ENCODE measurements at regions not wholly inside any gene's neighbourhood (a gene's known extent, or its start where the extent isn't known, plus 50 kb on each side); places are given as distances from the start of the nearest gene placed in this dataset.
A peak's percentile ranks its signal among the peaks of the same experiment; 100 is the strongest.

- no peak overlapping the region for H3K4me3 ChIP-seq (ENCODE audit: low read depth, low read length)
- DNase-seq (ENCODE audit: low read depth): no peak
- TF ChIP-seq CTCF (IDR thresholded peaks at IDR 0.05; ENCODE audit: low read depth, low read length, missing control alignments): no peak
Measured at GRCh38 chr6:148154668-148155067, 188.0 kb upstream of the SASH1 start.

GRCh38 chr6:148155293-148155692 lies 187.3 kb upstream of the SASH1 start:
- TF ChIP-seq CTCF (IDR thresholded peaks at IDR 0.05; ENCODE audit: low read depth, low read length, missing control alignments): no peak
- DNase-seq (ENCODE audit: low read depth): no peak
- no peak overlapping the region for H3K4me3 ChIP-seq (ENCODE audit: low read depth, low read length)

- no peak for DNase-seq (ENCODE audit: low read depth)
- no peak overlapping the region for H3K4me3 ChIP-seq (ENCODE audit: low read depth, low read length)
- TF ChIP-seq CTCF (IDR thresholded peaks at IDR 0.05; ENCODE audit: low read depth, low read length, missing control alignments): no peak
Measured at GRCh38 chr6:148157841-148158240, 184.8 kb upstream of the SASH1 start.

- H3K4me3 ChIP-seq (ENCODE audit: low read depth, low read length): no peak overlapping the region
- no peak for TF ChIP-seq CTCF (IDR thresholded peaks at IDR 0.05; ENCODE audit: low read depth, low read length, missing control alignments)
- no peak for DNase-seq (ENCODE audit: low read depth)
Measured at GRCh38 chr6:148164645-148165044, 178.0 kb upstream of the SASH1 start.

GRCh38 chr6:148166339-148166968 lies 176.2 kb upstream of the SASH1 start:
- no peak for DNase-seq (ENCODE audit: low read depth)

GRCh38 chr6:148169706-148170105 lies 172.9 kb upstream of the SASH1 start:
- DNase-seq (ENCODE audit: low read depth): no peak
- H3K4me3 ChIP-seq (ENCODE audit: low read depth, low read length): no peak overlapping the region
- TF ChIP-seq CTCF (IDR thresholded peaks at IDR 0.05; ENCODE audit: low read depth, low read length, missing control alignments): no peak

More at GRCh38 chr6:148166339-148166968, 176.2 kb upstream of the SASH1 start:
- H3K4me3 ChIP-seq (ENCODE audit: low read depth, low read length): no peak overlapping the region
- peak; percentile 48 for TF ChIP-seq CTCF (IDR thresholded peaks at IDR 0.05; ENCODE audit: low read depth, low read length, missing control alignments)

GRCh38 chr6:148170286-148170685 lies 172.4 kb upstream of the SASH1 start:
- DNase-seq (ENCODE audit: low read depth): no peak
- no peak for TF ChIP-seq CTCF (IDR thresholded peaks at IDR 0.05; ENCODE audit: low read depth, low read length, missing control alignments)
- H3K4me3 ChIP-seq (ENCODE audit: low read depth, low read length): no peak overlapping the region

Measured in GM12864 (cell line).